AG04449 (cell line): ENCODE measurements at regions not wholly inside any gene's neighbourhood (a gene's known extent, or its start where the extent isn't known, plus 50 kb on each side); places are given as distances from the start of the nearest gene placed in this dataset.

Source experiments
- CTCF ChIA-PET: fragments of 350-600 bp; formaldehyde crosslinking; extraction: SDS; loops from one replicate; lab custom pipeline; 2021; ENCODE audit warnings: antibody characterized with exemption; lab: Yijun Ruan, JAX
- POLR2A ChIA-PET: fragments of 400-600, 350-600 bp; formaldehyde crosslinking; extraction: SDS; loops from one replicate; lab custom pipeline; 2020; ENCODE audit warnings: antibody characterized with exemption, inconsistent platforms; lab: Yijun Ruan, JAX
- DNase-seq: peaks from one replicate; pipeline ENCODE4 v3.0.0-alpha.2; 2010; ENCODE audit warnings: low read depth, low spot score
- H3K4me3 ChIP-seq: 2 replicates; pipeline ENCODE4 v1.5.1; 2011; ENCODE audit warnings: low read depth, mild to moderate bottlenecking, control low read depth, low read length
- CTCF ChIP-seq: IDR thresholded peaks from one replicate; pipeline ENCODE4 v1.5.1; 2011; ENCODE audit warnings: mild to moderate bottlenecking, moderate library complexity, low read length, control low read depth, inconsistent platforms; ENCODE audit not compliant: insufficient read depth; ENCODE audit errors: missing control alignments

GRCh38 chr2:228629251-228629650, 447.8 kb upstream of the SPHKAP start:
- CTCF ChIA-PET = interaction anchor here (1.0 to 1.2 kb wide), 2 partner anchors 8 to 12 kb away, joined by 3 to 4 read pairs; no protein-coding TSS in a partner anchor
- POLR2A ChIA-PET = no interaction called here
- no peak for TF ChIP-seq CTCF
- DNase-seq = no peak
- H3K4me3 ChIP-seq = no peak overlapping the region

- H3K4me3 ChIP-seq = no peak overlapping the region
- CTCF ChIA-PET = interaction anchor here (1.2 kb wide), 1 partner anchor 9 kb away, joined by 4 read pairs; no protein-coding TSS in a partner anchor
- no peak for DNase-seq
- no peak for TF ChIP-seq CTCF
- POLR2A ChIA-PET = no interaction called here
These were observed 447.2 kb upstream of the SPHKAP start for GRCh38 chr2:228628682-228629081.

GRCh38 chr2:228627510-228627909, 446.0 kb upstream of the SPHKAP start:
- CTCF ChIA-PET = no interaction called here
- DNase-seq = no peak
- POLR2A ChIA-PET = no interaction called here
- H3K4me3 ChIP-seq = no peak overlapping the region
- no peak for TF ChIP-seq CTCF

GRCh38 chr2:228625481-228625880, 444.0 kb upstream of the SPHKAP start:
- no peak overlapping the region for H3K4me3 ChIP-seq
- CTCF ChIA-PET = no interaction called here
- no peak for DNase-seq
- TF ChIP-seq CTCF = no peak
- POLR2A ChIA-PET = no interaction called here

GRCh38 chr2:228624733-228625132, 443.2 kb upstream of the SPHKAP start:
- no peak overlapping the region for H3K4me3 ChIP-seq
- no peak for DNase-seq
- ChIA-PET CTCF (no interaction called here), POLR2A (no interaction called here)
- TF ChIP-seq CTCF = no peak

- no peak overlapping the region for H3K4me3 ChIP-seq
- ChIA-PET CTCF (no interaction called here), POLR2A (no interaction called here)
- DNase-seq = no peak
- no peak for TF ChIP-seq CTCF
These were observed 434.0 kb upstream of the SPHKAP start for GRCh38 chr2:228615496-228615895.
